GM12891 (cell line): ENCODE measurements at regions not wholly inside any gene's neighbourhood (a gene's known extent, or its start where the extent isn't known, plus 50 kb on each side); places are given as distances from the start of the nearest gene placed in this dataset.

ENCODE experiments used
- PAX5 ChIP-seq: IDR thresholded peaks from 2 replicates; pipeline ENCODE4 v1.6.1; 2011; ENCODE audit warnings: low read length, moderate library complexity, mild to moderate bottlenecking; ENCODE audit not compliant: insufficient read depth, severe bottlenecking
- POLR2A ChIP-seq: IDR thresholded peaks from 2 replicates; pipeline ENCODE4 v1.6.1; 2011; ENCODE audit warnings: low read depth, low read length, control low read depth
- POLR2AphosphoS5 ChIP-seq: IDR thresholded peaks from 2 replicates; pipeline ENCODE4 v1.6.1; 2011; ENCODE audit warnings: low read depth, low read length, control low read depth
- POU2F2 ChIP-seq: IDR thresholded peaks from 2 replicates; pipeline ENCODE4 v1.6.1; 2011; ENCODE audit warnings: low read depth, mild to moderate bottlenecking, control low read depth, low read length, moderate library complexity
- SPI1 ChIP-seq: IDR thresholded peaks from 2 replicates; pipeline ENCODE4 v1.6.1; 2011; ENCODE audit warnings: low read depth, low read length, control low read depth
- TAF1 ChIP-seq: IDR thresholded peaks from 2 replicates; pipeline ENCODE4 v1.6.1; 2011; ENCODE audit warnings: low read depth, low read length, control low read depth

DNA sequence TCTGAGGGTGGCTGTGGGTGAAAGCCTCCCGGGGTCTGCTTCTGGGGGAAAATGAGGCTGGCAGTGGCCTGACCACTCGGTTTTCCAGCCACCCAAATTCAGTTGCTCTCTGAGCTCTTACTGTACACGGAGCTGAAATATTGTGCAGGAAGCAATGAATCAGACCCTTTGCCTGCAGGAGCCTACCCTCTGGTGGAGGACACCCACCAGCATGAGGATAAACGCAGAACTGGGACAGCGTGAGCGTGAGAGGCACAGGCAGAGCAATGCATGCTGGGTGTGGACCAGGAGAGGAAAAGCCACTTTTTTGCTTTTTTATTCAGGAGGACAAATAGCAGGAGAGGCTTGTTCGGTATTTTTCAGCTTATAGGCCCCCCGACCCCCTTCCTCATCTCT, 298.0 kb downstream of the QKI start:
- no peak for TF ChIP-seq POLR2A
- no peak for TF ChIP-seq TAF1
- TF ChIP-seq POLR2AphosphoS5 = no peak
- TF ChIP-seq SPI1 = no peak
- TF ChIP-seq PAX5 = no peak
- TF ChIP-seq POU2F2 = no peak
